ENCODE measurements at regions not wholly inside any gene's neighbourhood (a gene's known extent, or its start where the extent isn't known, plus 50 kb on each side); places are given as distances from the start of the nearest gene placed in this dataset.
A peak's percentile ranks its signal among the peaks of the same experiment; 100 is the strongest.

DNA sequence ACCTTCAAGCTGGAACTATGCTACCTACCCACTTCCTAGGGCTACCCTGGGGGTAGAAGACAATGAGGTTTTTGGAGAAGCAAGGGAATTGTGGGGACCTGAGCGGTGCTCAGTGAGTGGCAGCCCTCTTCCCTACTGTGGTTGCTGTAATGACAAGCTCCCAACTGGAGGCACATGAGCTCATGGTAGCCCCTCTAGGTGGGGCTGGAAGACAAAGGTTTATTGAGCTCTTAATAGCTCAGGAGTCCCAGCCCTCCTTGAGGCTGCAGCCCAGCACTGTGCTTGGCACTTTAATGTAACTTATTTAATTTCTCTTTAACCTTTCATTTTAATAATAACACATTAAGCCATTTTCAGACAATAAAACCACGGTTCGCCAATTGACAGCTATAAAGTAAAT, 528.9 kb downstream of the OMA1 start:
- H3K27me3 ChIP-seq (ENCODE audit: insufficient read depth, low read depth, severe bottlenecking), result no peaks in the 10 kb centered on the region
- no peak for DNase-seq
- TF ChIP-seq CTCF (IDR thresholded peaks at IDR 0.05; ENCODE audit: low read depth, low read length), result no peak
- no peak overlapping the region for H3K27ac ChIP-seq
- H3K4me3 ChIP-seq (ENCODE audit: low read depth, low read length), result no peak overlapping the region
- H3K9me3 ChIP-seq (ENCODE audit: severe bottlenecking), result no peaks in the 10 kb centered on the region
- no peaks in the 10 kb centered on the region for H3K36me3 ChIP-seq

GRCh38 chr1:58013237-58013636, 533.3 kb downstream of the OMA1 start:
- peak; percentile 47 for TF ChIP-seq CTCF (IDR thresholded peaks at IDR 0.05; ENCODE audit: low read depth, low read length)
- H3K27me3 ChIP-seq (ENCODE audit: insufficient read depth, low read depth, severe bottlenecking), result no peaks in the 10 kb centered on the region
- H3K9me3 ChIP-seq (ENCODE audit: severe bottlenecking), result no peaks in the 10 kb centered on the region
- no peak overlapping the region for H3K4me3 ChIP-seq (ENCODE audit: low read depth, low read length)
- no peaks in the 10 kb centered on the region for H3K36me3 ChIP-seq
- no peak for DNase-seq
- H3K27ac ChIP-seq, result no peak overlapping the region

GRCh38 chr1:58011978-58012377, 534.5 kb downstream of the OMA1 start:
- Histone ChIP-seq H3K27ac (no peak overlapping the region), H3K27me3 (ENCODE audit: insufficient read depth, low read depth, severe bottlenecking) (no peaks in the 10 kb centered on the region), H3K36me3 (no peaks in the 10 kb centered on the region), H3K4me3 (ENCODE audit: low read depth, low read length) (no peak overlapping the region), H3K9me3 (ENCODE audit: severe bottlenecking) (no peaks in the 10 kb centered on the region)
- peak; percentile 26 for DNase-seq
- no peak for TF ChIP-seq CTCF (IDR thresholded peaks at IDR 0.05; ENCODE audit: low read depth, low read length)

GRCh38 chr1:58006421-58007046, 540.0 kb downstream of the OMA1 start:
- Histone ChIP-seq H3K4me3 (ENCODE audit: low read depth, low read length) (no peak overlapping the region), H3K36me3 (no peaks in the 10 kb centered on the region), H3K27me3 (ENCODE audit: insufficient read depth, low read depth, severe bottlenecking) (no peaks in the 10 kb centered on the region), H3K27ac (no peak overlapping the region), H3K9me3 (ENCODE audit: severe bottlenecking) (no peaks in the 10 kb centered on the region)
- TF ChIP-seq CTCF (IDR thresholded peaks at IDR 0.05; ENCODE audit: low read depth, low read length), result no peak
- no peak for DNase-seq

DNA sequence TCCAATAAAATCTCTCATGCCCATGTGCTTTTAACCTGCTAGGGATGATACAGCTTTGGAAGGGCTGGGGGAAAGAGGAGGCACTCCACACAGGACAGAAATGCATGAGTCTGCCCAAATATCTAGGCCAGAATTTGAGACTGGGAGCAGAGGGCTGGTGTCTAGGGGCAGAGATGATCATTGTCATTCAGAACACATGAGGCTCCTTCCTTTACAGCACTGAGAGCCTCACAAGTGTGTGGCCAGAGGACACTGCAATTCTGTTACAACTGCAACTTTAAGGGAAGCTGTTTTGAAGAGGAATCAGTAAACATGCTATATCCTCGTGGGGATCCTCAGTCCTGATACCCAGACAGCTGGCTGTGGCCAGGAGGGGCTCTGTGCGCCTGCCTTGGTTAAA, 541.3 kb downstream of the OMA1 start:
- no peak for TF ChIP-seq CTCF (IDR thresholded peaks at IDR 0.05; ENCODE audit: low read depth, low read length)
- no peak overlapping the region for H3K27ac ChIP-seq
- no peaks in the 10 kb centered on the region for H3K36me3 ChIP-seq
- no peak overlapping the region for H3K4me3 ChIP-seq (ENCODE audit: low read depth, low read length)
- no peak for DNase-seq
- no peaks in the 10 kb centered on the region for H3K9me3 ChIP-seq (ENCODE audit: severe bottlenecking)
- no peaks in the 10 kb centered on the region for H3K27me3 ChIP-seq (ENCODE audit: insufficient read depth, low read depth, severe bottlenecking)

DNA sequence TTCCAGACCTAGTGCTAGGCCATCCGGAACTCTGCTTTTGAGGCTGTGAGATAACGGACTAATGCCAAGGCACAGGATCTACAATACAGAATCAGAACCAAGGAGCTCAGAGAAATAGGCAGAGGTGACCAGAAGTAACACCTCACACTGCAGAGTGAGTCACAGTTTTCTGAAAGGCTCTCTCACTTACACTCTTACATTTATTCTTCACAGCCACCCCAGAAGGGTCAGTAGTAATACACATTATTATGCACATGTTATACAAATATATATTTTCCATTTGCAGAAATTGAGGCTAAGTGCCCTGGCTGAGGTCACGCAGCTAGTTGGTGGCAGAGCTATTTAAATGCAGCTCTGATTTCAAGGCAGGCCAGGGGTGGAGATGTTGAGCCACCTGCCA, 542.5 kb downstream of the OMA1 start:
- Histone ChIP-seq H3K9me3 (ENCODE audit: severe bottlenecking) (no peaks in the 10 kb centered on the region), H3K36me3 (no peaks in the 10 kb centered on the region), H3K4me3 (ENCODE audit: low read depth, low read length) (no peak overlapping the region), H3K27me3 (ENCODE audit: insufficient read depth, low read depth, severe bottlenecking) (no peaks in the 10 kb centered on the region), H3K27ac (no peak overlapping the region)
- TF ChIP-seq CTCF (IDR thresholded peaks at IDR 0.05; ENCODE audit: low read depth, low read length), result no peak
- no peak for DNase-seq
